SJSA1 (cell line): ENCODE measurements at regions not wholly inside any gene's neighbourhood (a gene's known extent, or its start where the extent isn't known, plus 50 kb on each side); places are given as distances from the start of the nearest gene placed in this dataset.

Experiments used
- DNase-seq, 2 experiments: peaks; one replicate each; pipeline ENCODE4 v3.0.0-alpha.2; 2015 to 2020; ENCODE audit warnings: low spot score in 2 of 2, low read depth in 1 of 2
- H3K27ac ChIP-seq: fragments of 250-450 bp; sonication (Bioruptor Pico); 2 replicates; pipeline ENCODE4 v1.5.1; 2020; ENCODE audit warnings: mild to moderate bottlenecking, moderate library complexity
- H3K27me3 ChIP-seq: fragments of 250-450 bp; sonication (Bioruptor Pico); replicated peaks from 2 replicates; pipeline ENCODE4 v1.5.1; 2020; ENCODE audit warnings: mild to moderate bottlenecking, moderate library complexity
- H3K36me3 ChIP-seq: fragments of 250-450 bp; sonication (Bioruptor Pico); 2 replicates; pipeline ENCODE4 v1.5.1; 2020; ENCODE audit warnings: mild to moderate bottlenecking
- H3K4me1 ChIP-seq: fragments of 250-450 bp; sonication (Bioruptor Pico); replicated peaks from 2 replicates; pipeline ENCODE4 v1.6.1; 2021; ENCODE audit warnings: mild to moderate bottlenecking
- H3K4me3 ChIP-seq: fragments of 250-450 bp; sonication (Bioruptor Pico); 2 replicates; pipeline ENCODE4 v1.5.1; 2020; ENCODE audit warnings: mild to moderate bottlenecking
- H3K9me3 ChIP-seq: fragments of 250-450 bp; sonication (Bioruptor Pico); replicated peaks from 2 replicates; pipeline ENCODE4 v1.5.1; 2020; ENCODE audit warnings: mild to moderate bottlenecking

GRCh38 chr2:128455721-128456050 lies 137.0 kb upstream of the HS6ST1 start:
- H3K27ac ChIP-seq: no peak overlapping the region
- H3K4me1 ChIP-seq: peaks cover 19% of the 10 kb centered on the region
- no peaks in the 10 kb centered on the region for H3K27me3 ChIP-seq
- H3K9me3 ChIP-seq: no peaks in the 10 kb centered on the region
- no peaks in the 10 kb centered on the region for H3K36me3 ChIP-seq
- H3K4me3 ChIP-seq: no peak overlapping the region
- DNase-seq: no peak

- DNase-seq: peak in 1 of 2 experiments; percentile 24
- Histone ChIP-seq H3K27ac (no peak overlapping the region), H3K4me3 (no peak overlapping the region), H3K36me3 (no peaks in the 10 kb centered on the region), H3K9me3 (no peaks in the 10 kb centered on the region), H3K27me3 (no peaks in the 10 kb centered on the region), H3K4me1 (peaks cover 19% of the 10 kb centered on the region)
These were observed 137.6 kb upstream of the HS6ST1 start for GRCh38 chr2:128456281-128456680.

- no peaks in the 10 kb centered on the region for H3K27me3 ChIP-seq
- no peaks in the 10 kb centered on the region for H3K9me3 ChIP-seq
- no peaks in the 10 kb centered on the region for H3K36me3 ChIP-seq
- peaks cover 19% of the 10 kb centered on the region for H3K4me1 ChIP-seq
- H3K4me3 ChIP-seq: no peak overlapping the region
- DNase-seq: peak in 1 of 2 experiments; percentile 25
- H3K27ac ChIP-seq: no peak overlapping the region
These were observed 138.4 kb upstream of the HS6ST1 start for GRCh38 chr2:128457006-128457604.

GRCh38 chr2:128457716-128458115 lies 139.0 kb upstream of the HS6ST1 start:
- Histone ChIP-seq H3K4me3 (no peak overlapping the region), H3K27me3 (no peaks in the 10 kb centered on the region), H3K27ac (no peak overlapping the region; the same call in 1 of the 2 replicates), H3K36me3 (no peaks in the 10 kb centered on the region), H3K9me3 (no peaks in the 10 kb centered on the region), H3K4me1 (peaks cover 19% of the 10 kb centered on the region)
- peak in 1 of 2 experiments; percentile 15 for DNase-seq

- peak overlapping the region; percentile 20; the same call in 1 of the 2 replicates for H3K27ac ChIP-seq
- peaks cover 19% of the 10 kb centered on the region for H3K4me1 ChIP-seq
- DNase-seq: peak in 1 of 2 experiments; percentile 16
These were observed 139.8 kb upstream of the HS6ST1 start for GRCh38 chr2:128458505-128458904.

GRCh38 chr2:128464456-128464855 lies 145.8 kb upstream of the HS6ST1 start:
- no peak overlapping the region for H3K4me3 ChIP-seq
- no peak overlapping the region for H3K27ac ChIP-seq
- H3K36me3 ChIP-seq: no peaks in the 10 kb centered on the region
- peak in 1 of 2 experiments; percentile 10 for DNase-seq
- H3K27me3 ChIP-seq: no peaks in the 10 kb centered on the region
- peaks cover 14% of the 10 kb centered on the region for H3K9me3 ChIP-seq
- H3K4me1 ChIP-seq: peaks cover under 1% of the 10 kb centered on the region; the same call in 1 of the 2 replicates

More at GRCh38 chr2:128458505-128458904, 139.8 kb upstream of the HS6ST1 start:
- no peaks in the 10 kb centered on the region for H3K9me3 ChIP-seq
- H3K36me3 ChIP-seq: no peaks in the 10 kb centered on the region
- no peak overlapping the region for H3K4me3 ChIP-seq
- no peaks in the 10 kb centered on the region for H3K27me3 ChIP-seq

- Histone ChIP-seq H3K4me1 (no peaks in the 10 kb centered on the region), H3K27me3 (no peaks in the 10 kb centered on the region), H3K9me3 (peaks cover 25% of the 10 kb centered on the region), H3K4me3 (no peak overlapping the region), H3K36me3 (no peaks in the 10 kb centered on the region), H3K27ac (no peak overlapping the region)
- DNase-seq: peak in 1 of 2 experiments; percentile 16
These were observed 146.8 kb upstream of the HS6ST1 start for GRCh38 chr2:128465246-128466170.

- DNase-seq: peak in 1 of 2 experiments; percentile 36
- H3K36me3 ChIP-seq: no peaks in the 10 kb centered on the region
- peaks cover 26% of the 10 kb centered on the region for H3K9me3 ChIP-seq
- no peak overlapping the region for H3K4me3 ChIP-seq
- H3K27me3 ChIP-seq: no peaks in the 10 kb centered on the region
- no peaks in the 10 kb centered on the region for H3K4me1 ChIP-seq
- no peak overlapping the region for H3K27ac ChIP-seq
These were observed 147.7 kb upstream of the HS6ST1 start for GRCh38 chr2:128466376-128466775.

GRCh38 chr2:128466776-128467175 lies 148.1 kb upstream of the HS6ST1 start:
- Histone ChIP-seq H3K27me3 (no peaks in the 10 kb centered on the region), H3K27ac (no peak overlapping the region), H3K9me3 (peaks cover 26% of the 10 kb centered on the region), H3K4me1 (no peaks in the 10 kb centered on the region), H3K4me3 (no peak overlapping the region), H3K36me3 (no peaks in the 10 kb centered on the region)
- DNase-seq: no peak

- Histone ChIP-seq H3K27ac (no peak overlapping the region), H3K36me3 (no peaks in the 10 kb centered on the region), H3K4me1 (no peaks in the 10 kb centered on the region), H3K27me3 (no peaks in the 10 kb centered on the region), H3K9me3 (peaks cover 29% of the 10 kb centered on the region), H3K4me3 (no peak overlapping the region)
- DNase-seq: peak in 1 of 2 experiments; percentile 33
These were observed 148.8 kb upstream of the HS6ST1 start for GRCh38 chr2:128467321-128467969.

- Histone ChIP-seq H3K36me3 (no peaks in the 10 kb centered on the region), H3K27ac (no peak overlapping the region), H3K4me1 (no peaks in the 10 kb centered on the region), H3K4me3 (no peak overlapping the region), H3K9me3 (peaks cover 29% of the 10 kb centered on the region), H3K27me3 (no peaks in the 10 kb centered on the region)
- peak in 1 of 2 experiments; percentile 26 for DNase-seq
These were observed 149.7 kb upstream of the HS6ST1 start for GRCh38 chr2:128468186-128468920.

GRCh38 chr2:128469203-128469602 lies 150.5 kb upstream of the HS6ST1 start:
- Histone ChIP-seq H3K27me3 (no peaks in the 10 kb centered on the region), H3K4me1 (peaks cover 2% of the 10 kb centered on the region; the same call in 1 of the 2 replicates), H3K9me3 (peaks cover 29% of the 10 kb centered on the region), H3K4me3 (no peak overlapping the region), H3K36me3 (no peaks in the 10 kb centered on the region), H3K27ac (no peak overlapping the region)
- peak in 1 of 2 experiments; percentile 32 for DNase-seq

GRCh38 chr2:128469875-128470274 lies 151.2 kb upstream of the HS6ST1 start:
- no peaks in the 10 kb centered on the region for H3K27me3 ChIP-seq
- no peak overlapping the region for H3K27ac ChIP-seq
- H3K4me3 ChIP-seq: no peak overlapping the region
- peak in 1 of 2 experiments; percentile 31 for DNase-seq
- peaks cover 7% of the 10 kb centered on the region for H3K4me1 ChIP-seq
- peaks cover 29% of the 10 kb centered on the region for H3K9me3 ChIP-seq
- H3K36me3 ChIP-seq: no peaks in the 10 kb centered on the region
